Stimulated activated CD4-positive, alpha-beta T cell treated with anti-CD3 and anti-CD28 coated beads, Interleukin-4, amount 100 ng/mL, for 24 hours (primary cell): ENCODE measurements at regions not wholly inside any gene's neighbourhood (a gene's known extent, or its start where the extent isn't known, plus 50 kb on each side); places are given as distances from the start of the nearest gene placed in this dataset.
"Not testable (repeated sequence)": the region's sequence is repeated elsewhere in the genome, so short reads cannot be mapped to it uniquely, and the experiment has no call there.

ENCODE experiments used
- DNase-seq: peaks from one replicate; pipeline ENCODE4 v3.0.0-alpha.2; 2020

DNA sequence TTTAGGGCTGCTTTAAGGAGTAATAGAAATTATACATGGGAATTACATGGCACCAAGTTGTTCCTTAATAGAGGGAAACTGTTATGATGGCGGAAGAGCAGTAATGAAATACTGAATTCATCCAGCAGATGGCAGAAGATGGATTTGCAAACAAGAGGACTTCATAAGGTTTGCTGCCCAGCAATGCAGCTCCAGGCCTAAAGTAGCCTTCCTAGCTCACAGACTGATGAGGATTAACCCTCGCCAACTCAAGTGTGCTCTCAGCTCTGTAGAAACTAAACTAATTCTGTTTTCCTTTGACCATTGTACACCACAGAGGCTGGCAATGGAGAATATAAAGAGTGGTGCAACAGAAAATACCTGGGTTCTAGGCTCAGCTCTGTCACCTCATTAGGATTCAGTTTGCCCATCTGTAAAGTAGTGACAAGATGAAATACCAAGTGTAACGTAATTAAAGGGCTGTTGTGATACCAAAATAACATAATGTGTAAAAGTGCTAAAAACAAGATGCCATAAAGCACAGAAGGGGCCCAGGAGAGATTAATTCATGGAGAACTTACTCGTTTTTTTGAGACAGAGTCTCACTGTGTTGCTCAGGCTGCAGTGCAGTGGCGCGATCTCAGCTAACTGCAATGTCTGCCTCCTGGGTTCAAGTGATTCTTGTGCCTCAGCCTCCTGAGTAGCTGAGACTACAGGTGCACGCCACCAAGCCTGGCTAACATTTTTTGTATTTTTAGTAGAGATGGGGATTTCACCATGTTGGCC, 102.4 kb upstream of the SERBP1 start:
- no peak for DNase-seq

DNA sequence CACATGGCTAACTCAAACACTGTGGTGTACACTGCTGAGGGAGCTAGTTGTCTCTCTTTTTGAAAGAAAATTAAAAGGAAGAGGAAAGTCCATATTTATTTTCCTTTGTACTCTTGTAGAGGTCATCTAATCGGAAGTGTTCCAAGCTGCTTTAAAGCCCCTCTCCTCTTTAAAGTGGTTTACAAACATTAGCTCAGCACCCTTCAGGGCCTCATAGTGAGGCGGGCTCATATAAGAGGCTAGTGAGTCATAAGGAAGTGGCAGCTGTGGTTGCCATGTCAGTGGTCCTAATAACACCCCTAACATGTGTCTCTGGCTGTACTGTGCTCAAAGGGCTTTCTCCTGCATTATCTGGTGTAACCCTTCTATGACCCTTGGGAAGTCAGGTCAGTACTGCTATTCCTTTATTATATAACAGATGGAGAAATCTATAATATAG, 104.4 kb upstream of the SERBP1 start:
- DNase-seq, result no peak

DNA sequence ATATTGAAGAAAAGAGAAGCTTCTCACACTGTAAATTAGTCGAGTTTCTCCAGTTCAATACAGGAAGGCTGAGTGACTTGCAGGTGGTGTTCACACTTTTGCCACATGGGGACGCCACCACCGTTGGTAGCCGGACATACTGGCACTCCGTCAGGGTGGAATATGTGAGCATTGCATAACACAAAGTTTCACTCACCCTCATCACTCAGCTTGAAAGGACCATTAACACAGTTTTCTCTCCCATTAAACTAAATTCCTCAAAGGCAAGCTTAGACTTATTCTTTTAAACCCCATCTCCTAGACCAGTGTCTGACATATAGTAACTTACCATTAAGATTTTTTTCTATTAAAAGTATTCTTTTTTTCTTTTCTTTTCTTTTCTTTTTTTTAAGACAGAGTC, 105.3 kb upstream of the SERBP1 start:
- peak; percentile 45 for DNase-seq

GRCh38 chr1:67536957-67537666, 106.9 kb upstream of the SERBP1 start:
- no peak for DNase-seq

DNA sequence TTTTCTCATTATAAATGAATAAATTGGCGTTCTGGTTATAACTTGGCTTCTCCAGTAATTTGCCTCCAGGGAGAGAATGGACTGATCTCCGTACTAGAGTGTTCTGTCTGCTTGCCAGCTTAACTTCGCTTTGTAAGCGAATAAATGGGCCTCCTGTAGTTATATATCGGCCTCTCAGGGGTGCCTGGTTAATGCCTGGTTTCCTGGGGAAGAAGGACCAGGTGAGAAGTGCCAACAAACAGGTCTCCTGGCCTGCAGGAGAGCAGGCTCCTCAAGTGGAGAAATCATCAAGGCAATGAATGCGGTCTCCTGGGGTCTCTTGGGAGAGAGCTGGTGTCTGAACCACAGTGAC, 107.4 kb upstream of the SERBP1 start:
- no peak for DNase-seq

- no peak for DNase-seq
Observed at GRCh38 chr1:67540025-67540732, 110.0 kb upstream of the SERBP1 start.

DNA sequence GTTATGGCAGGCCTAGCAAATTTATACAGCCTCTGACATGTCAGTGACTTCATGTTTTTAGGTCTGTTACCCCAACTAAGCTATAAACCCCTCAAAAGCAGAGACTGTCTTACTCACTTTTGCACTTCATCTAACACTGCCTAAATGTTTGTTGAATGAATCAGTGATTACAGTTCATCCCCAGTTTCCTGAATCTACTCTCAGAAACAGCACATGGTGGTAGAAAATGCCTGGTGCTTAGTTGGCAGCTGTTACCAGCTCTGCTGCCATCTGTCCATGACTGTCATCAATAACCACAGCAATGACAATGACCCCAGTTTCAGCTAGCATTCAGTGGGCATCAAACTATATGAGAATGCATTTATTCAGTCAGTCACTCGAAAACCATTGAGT, 110.5 kb upstream of the SERBP1 start:
- DNase-seq, result no peak

DNA sequence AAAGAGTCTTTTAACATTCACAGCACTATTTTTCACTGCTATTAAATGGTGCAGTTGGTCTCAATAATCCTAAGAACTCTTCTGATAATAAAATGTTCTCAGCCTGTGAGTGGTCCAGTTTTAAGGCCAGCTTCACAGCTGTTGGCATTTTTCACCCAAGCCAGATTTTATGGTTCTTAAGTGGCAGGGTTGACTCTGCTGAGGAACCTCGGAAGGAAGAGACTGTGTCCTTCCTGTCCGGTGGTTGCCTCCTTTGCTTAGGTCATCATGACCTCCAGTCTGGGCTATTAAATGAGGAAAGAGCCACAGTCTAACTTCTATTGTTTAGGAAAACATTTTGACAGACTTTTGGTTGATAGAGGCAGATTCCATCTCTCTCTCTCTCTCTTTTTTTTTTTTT, 112.5 kb upstream of the SERBP1 start:
- DNase-seq, result no peak

GRCh38 chr1:67544921-67545320, 114.7 kb upstream of the SERBP1 start:
- DNase-seq, result no peak

GRCh38 chr1:67545364-67545763, 115.2 kb upstream of the SERBP1 start:
- no peak for DNase-seq

DNA sequence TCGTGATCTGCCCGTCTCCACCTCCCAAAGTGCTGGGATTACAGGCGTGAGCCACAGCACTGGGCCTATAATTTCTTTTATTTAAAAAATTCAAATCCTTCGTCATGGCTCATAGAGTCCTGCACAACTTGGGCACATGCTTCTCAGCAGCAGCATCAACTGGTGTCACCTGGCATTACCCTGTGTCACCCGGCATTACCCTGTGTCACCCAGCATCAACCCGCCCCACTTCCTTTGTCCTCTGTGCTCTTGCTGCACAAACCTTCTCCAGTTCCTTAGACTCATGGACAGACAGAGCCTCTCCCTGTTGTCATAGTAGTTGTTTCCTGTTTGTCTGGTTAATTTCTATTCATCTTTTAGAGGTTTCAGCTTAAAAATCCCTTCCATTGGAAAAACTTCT, 121.2 kb upstream of the SERBP1 start:
- no peak for DNase-seq

GRCh38 chr1:67552336-67552759, 122.1 kb upstream of the SERBP1 start:
- DNase-seq, result no peak

GRCh38 chr1:67554204-67554603, 124.0 kb upstream of the SERBP1 start:
- not testable (repeated sequence) for DNase-seq

GRCh38 chr1:67555461-67556296, 125.5 kb upstream of the SERBP1 start:
- no peak for DNase-seq

- no peak for DNase-seq
Observed at GRCh38 chr1:67556297-67556900, 126.2 kb upstream of the SERBP1 start.

DNA sequence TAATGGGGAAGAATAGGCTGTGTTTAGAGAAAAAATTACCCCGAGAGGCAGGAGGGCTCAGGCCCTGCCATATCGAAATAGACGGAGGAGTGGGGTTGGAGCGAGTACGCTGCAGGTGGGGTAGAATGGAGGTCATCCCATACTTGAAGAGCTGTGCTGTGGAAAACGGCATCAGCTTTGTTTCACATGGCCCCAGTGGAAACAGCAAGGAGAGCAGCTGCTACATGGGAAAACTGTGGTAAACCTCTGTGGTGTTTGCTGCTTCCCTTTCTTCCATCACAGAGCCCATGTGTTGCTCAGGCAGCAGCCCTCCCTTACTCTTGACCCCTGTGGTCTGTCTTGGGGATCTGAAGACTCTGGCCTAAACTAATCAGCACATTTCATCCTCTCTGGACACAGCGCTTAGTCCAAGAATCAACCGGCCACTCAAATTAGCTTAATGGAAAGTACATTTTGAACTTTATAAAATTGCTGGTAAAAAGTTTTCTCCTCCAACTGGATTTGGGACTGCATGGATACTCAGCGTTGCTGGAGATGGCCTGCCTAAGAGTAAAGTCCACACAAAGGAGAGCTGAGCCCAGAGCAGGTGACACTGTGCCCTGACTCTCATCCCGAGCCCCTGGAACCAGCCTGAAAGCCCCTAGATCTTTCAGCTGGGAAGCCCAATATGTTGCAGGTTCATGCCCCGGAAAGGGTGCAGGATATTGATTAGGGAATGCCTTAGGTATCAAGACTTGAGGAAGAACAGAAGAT, 127.1 kb upstream of the GADD45A start:
- no peak for DNase-seq

GRCh38 chr1:67558449-67559193, 126.4 kb upstream of the GADD45A start:
- no peak for DNase-seq

DNA sequence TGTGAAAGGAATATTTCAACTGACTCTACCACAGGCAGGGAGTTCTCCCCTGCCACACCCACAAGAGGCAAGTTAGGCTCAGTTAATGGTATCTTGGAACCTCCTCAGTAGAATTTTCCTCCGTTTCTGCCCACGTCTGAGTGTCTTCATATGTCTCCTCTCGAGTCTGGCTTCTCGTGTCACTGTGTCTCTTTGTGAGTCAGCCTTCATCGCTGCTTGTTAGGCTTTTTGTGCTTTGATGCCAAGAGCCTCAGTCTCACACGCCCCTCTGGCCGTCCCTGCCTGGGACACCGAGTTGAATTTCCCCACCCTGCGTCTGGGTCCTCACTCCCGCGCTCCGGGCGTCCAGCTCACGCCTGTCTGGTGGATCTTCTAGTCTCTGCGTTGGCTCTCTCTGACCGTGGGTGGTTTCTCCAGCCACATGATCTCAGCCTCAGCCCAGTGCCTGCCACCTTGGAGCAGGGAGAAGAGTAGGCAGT, 125.7 kb upstream of the GADD45A start:
- no peak for DNase-seq

DNA sequence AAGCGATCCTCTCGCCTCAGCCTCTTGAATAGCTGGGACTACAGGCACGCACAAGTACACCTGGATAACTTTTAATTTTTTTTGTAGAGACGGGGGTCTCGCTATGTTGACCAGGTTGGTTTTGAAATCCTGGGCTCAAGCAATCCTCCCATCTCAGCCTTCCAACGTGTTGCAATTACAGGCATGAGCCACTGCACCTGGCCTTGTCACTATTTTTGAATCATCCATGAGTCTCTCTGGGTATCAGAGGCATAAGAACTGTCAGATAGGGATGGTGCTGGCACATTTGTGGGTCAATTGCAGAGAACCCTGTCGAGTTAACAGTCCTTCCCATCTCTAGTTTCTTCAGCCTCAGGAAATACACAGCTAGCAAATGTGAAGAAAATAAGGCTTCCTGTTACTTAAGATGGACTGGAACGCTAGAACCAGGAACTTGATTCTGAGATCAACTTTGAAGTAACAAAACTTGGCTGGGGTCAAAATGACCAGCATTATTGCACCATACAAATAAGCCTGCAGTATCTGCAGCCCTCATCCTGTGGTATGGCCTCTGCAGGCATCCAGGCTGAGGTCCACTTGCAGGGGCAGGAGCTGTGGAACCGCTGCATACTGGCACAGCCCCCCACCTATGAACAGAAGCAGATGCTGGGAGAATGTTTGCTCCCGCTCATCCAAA, 124.3 kb upstream of the GADD45A start:
- no peak for DNase-seq

DNA sequence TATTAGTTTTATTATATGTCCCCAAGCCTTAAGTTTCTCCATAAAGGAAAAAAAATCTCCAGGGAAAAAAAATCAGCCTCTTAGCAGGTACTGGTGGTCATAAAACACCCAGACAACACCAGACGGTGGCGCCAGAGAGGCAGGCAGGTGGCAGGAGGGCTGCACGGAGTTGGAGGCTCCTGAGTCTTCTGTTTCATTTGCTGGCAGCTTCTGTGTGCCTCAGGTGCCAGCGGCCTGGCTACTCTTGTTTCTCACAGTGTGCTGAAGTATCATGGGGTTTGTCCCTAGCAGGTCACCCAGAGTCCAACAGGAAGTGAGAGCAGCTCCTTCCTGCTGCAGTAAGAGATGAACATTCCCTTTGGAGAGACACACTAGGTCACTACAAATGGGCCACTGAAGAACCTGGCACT, 123.3 kb upstream of the GADD45A start:
- DNase-seq, result peak; percentile 91
